ENCODE measurements at regions not wholly inside any gene's neighbourhood (a gene's known extent, or its start where the extent isn't known, plus 50 kb on each side); places are given as distances from the start of the nearest gene placed in this dataset.

GRCh38 chr21:28518630-28519029 is 474.0 kb downstream of the LTN1 start:
- CTCF ChIA-PET, result interaction anchor here (0.8 kb wide), 1 partner anchor 226 kb away, joined by 3 read pairs; no protein-coding TSS in a partner anchor
- no peak for TF ChIP-seq CTCF (IDR thresholded peaks at IDR 0.05; ENCODE audit: insufficient read depth, low read length, missing control alignments)
- POLR2A ChIA-PET, result interaction anchor here (0.8 kb wide), 1 partner anchor 74 kb away, joined by 3 read pairs; no protein-coding TSS in a partner anchor
- H3K4me3 ChIP-seq (ENCODE audit: low read depth, low read length), result no peak overlapping the region
- no peak for DNase-seq (ENCODE audit: low read depth, low spot score)

GRCh38 chr21:28516991-28517592 is 475.6 kb downstream of the LTN1 start:
- DNase-seq (ENCODE audit: low read depth, low spot score), result no peak
- ChIA-PET POLR2A (no interaction called here), CTCF (interaction anchor here (1.4 to 1.7 kb wide), 2 partner anchors 181 to 229 kb away, joined by 3 to 4 read pairs; no protein-coding TSS in a partner anchor)
- no peak overlapping the region for H3K4me3 ChIP-seq (ENCODE audit: low read depth, low read length)
- TF ChIP-seq CTCF (IDR thresholded peaks at IDR 0.05; ENCODE audit: insufficient read depth, low read length, missing control alignments), result no peak

- no peak for TF ChIP-seq CTCF (IDR thresholded peaks at IDR 0.05; ENCODE audit: insufficient read depth, low read length, missing control alignments)
- DNase-seq (ENCODE audit: low read depth, low spot score), result no peak
- no peak overlapping the region for H3K4me3 ChIP-seq (ENCODE audit: low read depth, low read length)
- ChIA-PET POLR2A (no interaction called here), CTCF (interaction anchor here (1.1 to 1.7 kb wide), 3 partner anchors 180 to 230 kb away, joined by 3 to 4 read pairs (median 3); no protein-coding TSS in a partner anchor)
Observed at GRCh38 chr21:28516021-28516420, 476.7 kb downstream of the LTN1 start.

- POLR2A ChIA-PET, result no interaction called here
- TF ChIP-seq CTCF (IDR thresholded peaks at IDR 0.05; ENCODE audit: insufficient read depth, low read length, missing control alignments), result no peak
- no peak overlapping the region for H3K4me3 ChIP-seq (ENCODE audit: low read depth, low read length)
- no peak for DNase-seq (ENCODE audit: low read depth, low spot score)
- CTCF ChIA-PET, result interaction anchor here (1.2 kb wide), 1 partner anchor 8 kb away, joined by 3 read pairs; no protein-coding TSS in a partner anchor
Observed at GRCh38 chr21:28513428-28513827, 479.2 kb downstream of the LTN1 start.

GRCh38 chr21:28509031-28509430 is 483.6 kb downstream of the LTN1 start:
- H3K4me3 ChIP-seq (ENCODE audit: low read depth, low read length), result no peak overlapping the region
- TF ChIP-seq CTCF (IDR thresholded peaks at IDR 0.05; ENCODE audit: insufficient read depth, low read length, missing control alignments), result no peak
- DNase-seq (ENCODE audit: low read depth, low spot score), result no peak
- ChIA-PET POLR2A (no interaction called here), CTCF (interaction anchor here (0.8 kb wide), 1 partner anchor 12 kb away, joined by 3 read pairs; no protein-coding TSS in a partner anchor)

GRCh38 chr21:28508126-28508525 is 484.6 kb downstream of the LTN1 start:
- TF ChIP-seq CTCF (IDR thresholded peaks at IDR 0.05; ENCODE audit: insufficient read depth, low read length, missing control alignments), result no peak
- DNase-seq (ENCODE audit: low read depth, low spot score), result no peak
- POLR2A ChIA-PET, result no interaction called here
- H3K4me3 ChIP-seq (ENCODE audit: low read depth, low read length), result no peak overlapping the region
- CTCF ChIA-PET, result interaction anchor here (0.8 kb wide), 1 partner anchor 13 kb away, joined by 3 read pairs; no protein-coding TSS in a partner anchor

Measured in AG04449 (cell line).